ENCODE measurements at regions not wholly inside any gene's neighbourhood (a gene's known extent, or its start where the extent isn't known, plus 50 kb on each side); places are given as distances from the start of the nearest gene placed in this dataset.
"Not testable (repeated sequence)": the region's sequence is repeated elsewhere in the genome, so short reads cannot be mapped to it uniquely, and the experiment has no call there.

DNA sequence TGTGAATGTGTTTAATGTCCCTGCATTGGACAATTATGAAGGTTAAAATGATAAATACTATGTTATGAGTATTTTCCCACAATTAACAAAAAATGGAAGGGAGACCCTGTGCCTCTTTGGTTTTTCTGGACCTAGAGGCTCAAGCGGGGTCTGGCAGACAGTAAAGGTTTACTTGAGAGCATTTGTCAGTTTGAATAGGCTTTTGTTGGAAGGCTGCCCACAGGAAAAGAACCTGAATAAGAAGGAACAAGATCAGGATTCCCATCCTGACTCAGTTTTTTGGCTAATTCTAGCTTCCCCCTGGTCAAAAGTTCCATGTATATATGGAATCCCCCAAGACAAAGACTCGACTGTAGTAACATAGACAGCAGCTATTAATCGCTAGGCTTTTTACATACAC lies 150.9 kb upstream of the JUN start:
- DNase-seq (ENCODE audit: low read depth in 2 of 2) = no peak

DNA sequence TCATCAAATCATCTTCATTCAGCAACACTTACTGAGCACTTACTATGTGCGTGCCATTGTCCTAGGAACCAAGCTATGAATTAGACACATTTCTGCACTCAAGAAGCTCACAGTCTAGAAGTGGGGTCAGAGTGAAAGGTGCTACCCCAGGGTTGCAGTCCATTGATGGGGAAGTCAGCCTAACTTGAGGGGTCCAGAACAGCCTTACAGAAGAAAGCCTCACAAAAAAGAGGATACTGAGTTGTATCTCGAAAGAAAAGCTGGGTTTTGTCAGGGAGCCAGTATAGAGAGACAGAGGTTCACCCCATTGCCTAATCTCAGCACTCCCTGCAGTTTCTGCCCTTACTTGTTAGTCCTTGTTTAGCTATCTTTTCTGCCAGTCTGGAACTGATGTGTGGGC lies 153.1 kb upstream of the JUN start:
- DNase-seq (ENCODE audit: low read depth in 2 of 2) = no peak

DNA sequence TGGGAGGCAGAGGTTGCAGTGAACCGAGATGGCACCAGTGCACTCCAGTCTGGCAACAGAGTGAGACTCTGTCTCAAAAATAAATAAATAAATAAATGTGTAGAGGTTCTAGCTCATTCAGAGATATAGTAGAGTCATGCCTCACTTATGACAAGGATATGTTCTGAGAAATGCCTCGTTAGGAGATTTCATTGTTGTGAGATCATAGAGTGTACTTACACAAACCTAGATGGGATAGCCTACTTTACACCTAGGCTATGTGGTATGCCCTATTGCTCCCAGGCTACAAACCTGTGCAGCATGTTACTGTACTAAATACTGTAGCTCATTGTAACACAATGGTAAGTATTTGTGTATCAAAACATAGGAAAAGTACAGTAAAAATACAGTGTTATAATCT lies 155.3 kb upstream of the JUN start:
- no peak for DNase-seq (ENCODE audit: low read depth in 2 of 2)

GRCh38 chr1:58939666-58940370 lies 156.0 kb upstream of the JUN start:
- no peak for DNase-seq (ENCODE audit: low read depth in 2 of 2)

- DNase-seq (ENCODE audit: low read depth in 2 of 2) = no peak
Observed at GRCh38 chr1:58941471-58942289, 157.8 kb upstream of the JUN start.

- no peak for DNase-seq (ENCODE audit: low read depth in 2 of 2)
Observed at GRCh38 chr1:58942759-58943191, 158.9 kb upstream of the JUN start.

GRCh38 chr1:58943776-58944175 lies 159.9 kb upstream of the JUN start:
- no peak for DNase-seq (ENCODE audit: low read depth in 2 of 2)

- DNase-seq (ENCODE audit: low read depth in 2 of 2) = no peak
Observed at GRCh38 chr1:58944439-58944838, 160.6 kb upstream of the JUN start.

DNA sequence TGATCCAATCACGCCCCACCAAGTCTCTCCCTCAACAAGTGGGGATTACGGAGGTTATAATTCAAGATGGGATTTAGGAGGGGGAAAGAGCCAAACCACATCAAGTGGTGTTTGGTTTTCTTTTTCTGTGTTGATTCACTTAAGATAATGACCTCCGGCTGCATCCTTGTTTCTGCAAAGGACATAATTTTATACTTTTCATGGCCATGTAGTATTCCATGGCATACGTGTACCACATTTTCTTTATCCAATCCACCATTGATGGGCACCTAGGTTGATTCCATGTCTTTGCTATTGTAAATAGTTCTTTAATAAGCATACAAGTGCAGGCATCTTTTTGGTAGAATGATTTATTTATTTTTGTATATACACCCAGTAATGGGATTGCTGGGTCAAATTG lies 162.5 kb upstream of the JUN start:
- no peak for DNase-seq (ENCODE audit: low read depth in 2 of 2)

DNA sequence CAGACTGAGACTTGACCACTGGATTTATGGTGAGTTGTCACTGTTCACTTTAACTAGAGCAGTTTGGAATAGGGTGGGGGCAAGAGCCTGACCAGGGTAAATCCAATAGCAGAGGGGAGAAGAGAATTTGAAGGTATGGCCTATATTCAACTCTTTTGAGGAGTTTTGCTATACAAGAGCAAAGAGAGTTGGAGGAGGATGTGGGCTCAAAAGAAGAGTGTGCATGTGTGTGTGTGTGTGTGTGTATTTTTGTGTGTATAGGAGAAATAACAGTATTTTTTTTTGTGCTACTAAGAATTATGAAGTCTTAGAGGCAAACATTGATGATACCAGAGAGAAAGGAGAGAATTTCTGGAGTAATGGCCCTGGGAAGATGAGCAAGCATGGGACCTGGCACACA lies 164.8 kb upstream of the JUN start:
- no peak for DNase-seq (ENCODE audit: low read depth in 2 of 2)

- DNase-seq (ENCODE audit: low read depth in 2 of 2) = no peak
Observed at GRCh38 chr1:58949551-58950220, 165.8 kb upstream of the JUN start.

GRCh38 chr1:58950897-58951296 lies 167.1 kb upstream of the JUN start:
- no peak for DNase-seq (ENCODE audit: low read depth in 2 of 2)

GRCh38 chr1:58953951-58954350 lies 170.1 kb upstream of the JUN start:
- not testable (repeated sequence) for DNase-seq (ENCODE audit: low read depth in 2 of 2)

DNA sequence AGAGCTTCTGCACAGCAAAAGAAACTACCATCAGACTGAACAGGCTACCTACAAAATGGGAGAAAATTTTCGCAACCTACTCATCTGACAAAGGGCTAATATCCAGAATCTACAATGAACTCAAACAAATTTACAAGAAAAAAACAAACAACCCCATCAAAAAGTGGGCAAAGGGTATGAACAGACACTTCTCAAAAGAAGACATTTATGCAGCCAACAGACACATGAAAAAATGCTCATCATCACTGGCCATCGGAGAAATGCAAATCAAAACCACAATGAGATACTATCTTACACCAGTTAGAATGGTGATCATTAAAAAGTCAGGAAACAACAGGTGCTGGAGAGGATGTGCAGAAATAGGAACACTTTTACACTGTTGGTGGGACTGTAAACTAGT lies 179.4 kb upstream of the JUN start:
- DNase-seq (ENCODE audit: low read depth in 2 of 2) = not testable (repeated sequence)

DNA sequence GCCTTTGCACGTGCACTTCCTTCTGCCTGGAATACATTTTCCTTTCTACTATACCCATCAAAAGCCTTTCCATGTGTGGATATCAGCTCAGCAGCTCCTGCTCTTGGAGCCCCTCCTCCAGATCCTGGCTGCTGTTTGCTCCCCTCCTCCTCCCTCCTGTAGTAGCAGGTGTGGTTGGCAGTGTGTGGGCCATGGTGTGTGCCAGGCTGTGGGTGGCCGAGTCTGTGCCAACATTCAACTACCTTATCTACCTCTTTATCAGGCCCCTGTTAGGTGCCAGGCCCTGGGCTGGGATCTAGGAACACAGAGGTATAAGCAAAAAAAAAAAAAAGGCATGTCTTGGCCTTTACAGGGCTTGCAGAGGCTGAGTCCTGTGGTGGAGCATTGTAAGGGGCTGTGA lies 180.6 kb upstream of the JUN start:
- DNase-seq (ENCODE audit: low read depth in 2 of 2) = no peak

DNA sequence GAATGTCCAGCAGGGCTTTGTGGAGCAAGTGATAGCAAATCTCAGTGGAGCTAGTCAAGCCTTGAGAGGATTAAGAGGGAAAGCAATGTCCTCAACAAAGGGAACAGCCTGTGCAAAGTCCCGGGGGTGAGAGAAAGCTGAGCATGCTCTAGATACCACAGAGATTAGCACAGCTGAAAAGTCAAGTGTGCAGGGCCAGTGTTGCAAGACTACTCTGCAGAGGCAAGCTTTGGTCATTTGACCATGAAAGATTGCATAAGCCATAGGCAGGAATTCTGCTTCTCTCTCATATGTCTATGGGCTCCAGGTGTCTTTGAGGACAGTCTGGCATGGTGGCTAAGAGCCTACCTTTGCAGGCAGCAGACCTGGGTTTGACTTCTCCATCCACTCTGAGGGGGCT lies 181.0 kb upstream of the JUN start:
- DNase-seq (ENCODE audit: low read depth in 2 of 2) = no peak

DNA sequence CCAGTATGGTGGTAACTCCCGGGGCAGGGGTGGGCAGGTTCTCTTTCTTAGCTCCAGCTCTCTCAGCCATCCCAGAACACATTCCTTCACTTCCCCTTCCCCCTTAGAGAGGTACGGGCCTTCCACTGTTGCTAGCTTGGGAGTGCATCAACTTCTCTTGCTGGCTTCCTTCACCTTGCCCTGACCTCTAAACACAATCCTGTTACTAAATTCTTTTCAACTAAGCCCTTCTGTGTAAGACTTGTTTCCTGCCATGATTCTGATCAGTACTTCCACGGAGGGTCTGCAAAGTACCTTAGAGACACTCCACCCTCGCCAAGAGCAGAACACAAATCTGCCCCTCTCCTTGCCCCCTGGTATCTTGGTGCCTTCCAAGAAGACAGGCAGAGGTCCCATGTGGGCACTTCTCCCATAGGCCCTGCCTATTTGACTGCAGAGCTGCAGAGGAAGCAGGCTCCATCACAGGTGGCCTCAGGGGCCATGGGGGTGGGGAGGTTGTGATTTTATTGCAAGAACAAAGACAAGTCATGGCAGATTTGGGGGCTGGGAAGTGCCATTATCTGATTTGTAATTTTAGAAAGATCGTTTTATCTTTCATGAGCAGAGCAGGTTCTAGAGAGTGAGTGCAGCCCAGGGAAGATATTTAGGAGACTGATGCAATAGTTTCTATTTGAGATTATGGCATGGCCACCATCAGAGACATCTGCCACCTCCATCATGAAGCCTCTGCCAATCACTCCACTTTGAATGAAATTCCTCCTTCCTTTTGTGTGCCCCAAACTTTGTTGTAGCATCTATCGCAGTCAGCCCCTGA lies 182.5 kb upstream of the JUN start:
- DNase-seq (ENCODE audit: low read depth in 2 of 2) = no peak

GRCh38 chr1:58966917-58967740 lies 183.3 kb upstream of the JUN start:
- DNase-seq (ENCODE audit: low read depth in 2 of 2) = no peak

- DNase-seq (ENCODE audit: low read depth in 2 of 2) = no peak
Observed at GRCh38 chr1:58968360-58968952, 184.6 kb upstream of the JUN start.

GRCh38 chr1:58969176-58969575 lies 185.3 kb upstream of the JUN start:
- not testable (repeated sequence) for DNase-seq (ENCODE audit: low read depth in 2 of 2)
